ACC112 (cell line): ENCODE measurements at regions not wholly inside any gene's neighbourhood (a gene's known extent, or its start where the extent isn't known, plus 50 kb on each side); places are given as distances from the start of the nearest gene placed in this dataset.

Experiments
- H2AFZ ChIP-seq: fragments of 200-600 bp; sonication (generic); one replicate; pipeline ENCODE4 v1.6.0; 2017; ENCODE audit warnings: antibody characterized with exemption, low read length; ENCODE audit not compliant: unreplicated experiment
- H3K27ac ChIP-seq: fragments of 200-600 bp; sonication (generic); 2 replicates; pipeline ENCODE4 v1.5.1; 2014; ENCODE audit warnings: low read depth, mild to moderate bottlenecking, antibody characterized with exemption, low read length, moderate library complexity
- H3K27me3 ChIP-seq: fragments of 200-600 bp; sonication (generic); 2 replicates; pipeline ENCODE4 v1.6.1; 2014; ENCODE audit warnings: mild to moderate bottlenecking, antibody characterized with exemption, low read length, moderate library complexity, mixed read lengths; ENCODE audit not compliant: insufficient read depth
- H3K36me3 ChIP-seq: fragments of 200-600 bp; sonication (generic); 2 replicates; pipeline ENCODE4 v1.6.1; 2016; ENCODE audit warnings: mild to moderate bottlenecking, antibody characterized with exemption, low read length, moderate library complexity, mixed read lengths; ENCODE audit not compliant: insufficient read depth
- H3K4me1 ChIP-seq: fragments of 200-600 bp; sonication (generic); one replicate; pipeline ENCODE4 v1.6.1; 2016; ENCODE audit warnings: low read length, mixed read lengths; ENCODE audit not compliant: insufficient read depth, unreplicated experiment, control insufficient read depth
- H3K4me3 ChIP-seq: fragments of 200-600 bp; sonication (generic); 2 replicates; pipeline ENCODE4 v1.5.1; 2014; ENCODE audit warnings: mild to moderate bottlenecking, low read depth, low read length
- H3K79me2 ChIP-seq: fragments of 200-600 bp; sonication (generic); one replicate; pipeline ENCODE4 v1.6.0; 2016; ENCODE audit warnings: low read length; ENCODE audit not compliant: control insufficient read depth, unreplicated experiment, insufficient read depth

DNA sequence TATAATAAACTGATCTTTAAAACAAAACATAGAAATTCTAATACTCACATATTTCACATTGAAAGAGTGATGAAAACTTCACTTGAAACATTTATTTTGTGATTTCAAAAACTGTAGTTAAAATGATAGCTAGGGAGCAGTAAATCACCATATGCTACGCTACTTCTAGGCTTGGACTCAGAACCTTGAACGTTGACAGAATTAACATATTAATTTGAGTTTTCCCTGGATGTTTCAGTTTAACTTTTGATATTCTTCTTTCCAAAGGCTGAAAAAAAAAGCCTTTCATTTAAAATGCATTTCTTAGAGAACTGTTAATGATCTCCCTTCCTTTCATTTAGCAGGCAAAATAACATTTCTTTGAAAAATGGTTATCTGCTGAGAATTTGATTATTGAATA, 307.8 kb upstream of the SGCD start:
- Histone ChIP-seq H3K4me1 (no peaks in the 10 kb centered on the region), H3K27ac (no peak overlapping the region), H3K36me3 (no peaks in the 10 kb centered on the region), H2AFZ (no peak overlapping the region), H3K79me2 (no peaks in the 10 kb centered on the region), H3K4me3 (no peak overlapping the region), H3K27me3 (no peaks in the 10 kb centered on the region)

DNA sequence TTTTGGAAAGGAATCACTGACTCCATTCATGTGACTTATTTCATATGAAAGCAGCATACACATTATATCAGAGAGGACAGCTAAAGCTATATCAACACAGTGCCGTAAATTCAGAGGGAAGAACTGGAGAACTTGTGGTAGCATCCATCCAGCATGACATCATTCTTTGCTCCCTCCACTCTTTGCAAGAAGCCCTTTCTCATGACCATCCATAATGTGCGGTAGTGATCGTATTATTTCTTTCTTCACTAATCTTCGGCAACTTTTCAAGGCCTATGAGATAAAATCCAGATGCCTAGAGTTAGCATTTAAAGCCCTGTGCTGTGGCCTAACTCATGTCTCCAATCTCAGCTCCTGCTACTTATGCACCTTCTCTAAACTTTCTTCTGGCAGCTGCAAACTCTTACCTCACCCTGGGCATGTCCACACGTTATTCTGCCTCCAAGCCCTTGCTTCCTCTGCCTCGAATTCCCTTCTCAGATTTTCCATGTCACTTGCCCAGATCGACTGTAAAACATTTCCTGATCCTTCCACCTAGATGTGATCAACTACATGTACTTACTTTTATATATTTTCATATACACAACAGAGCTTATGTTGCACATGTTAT, 307.3 kb upstream of the SGCD start:
- Histone ChIP-seq H3K27ac (no peak overlapping the region), H3K4me3 (no peak overlapping the region), H2AFZ (no peak overlapping the region), H3K79me2 (no peaks in the 10 kb centered on the region), H3K4me1 (no peaks in the 10 kb centered on the region), H3K27me3 (no peaks in the 10 kb centered on the region), H3K36me3 (no peaks in the 10 kb centered on the region)

DNA sequence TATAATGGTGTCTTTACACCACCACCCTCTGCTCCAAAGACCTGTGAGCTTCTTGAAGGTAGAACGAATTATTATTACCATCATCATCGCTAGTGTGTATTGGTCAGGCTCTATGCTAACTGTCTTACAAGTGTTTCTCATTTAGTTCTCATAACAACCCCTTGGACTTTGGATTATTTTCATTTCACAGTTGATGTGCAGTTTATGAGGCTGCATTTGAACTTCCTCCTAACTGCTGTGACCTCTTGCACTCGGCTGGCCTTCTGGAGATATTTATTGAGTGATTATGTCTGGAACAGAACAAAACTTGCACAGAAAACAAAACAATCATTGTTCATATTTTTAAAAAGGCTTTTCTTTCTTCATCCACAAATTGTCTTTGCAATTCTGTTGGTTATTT, 306.3 kb upstream of the SGCD start:
- no peak overlapping the region for H3K4me3 ChIP-seq

DNA sequence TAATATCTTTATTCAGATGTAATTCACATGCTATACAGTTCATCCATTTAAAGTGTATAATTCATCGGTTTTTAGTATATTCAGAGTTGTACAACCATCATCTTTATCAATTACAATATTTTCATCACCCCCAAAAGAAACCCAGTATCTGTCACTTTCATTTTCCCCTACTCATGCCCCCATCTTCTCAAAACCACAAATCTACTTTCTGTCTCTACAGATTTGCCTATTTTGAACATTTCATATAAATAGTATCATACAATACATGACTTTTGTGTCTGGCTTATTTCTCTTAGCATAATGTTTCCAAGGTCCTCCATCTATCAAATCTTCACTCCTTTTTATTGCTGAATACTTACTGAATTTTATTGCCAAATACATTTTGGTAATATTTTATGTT, 305.1 kb upstream of the SGCD start:
- H3K36me3 ChIP-seq, result no peaks in the 10 kb centered on the region
- no peaks in the 10 kb centered on the region for H3K27me3 ChIP-seq
- H2AFZ ChIP-seq, result no peak overlapping the region
- H3K4me3 ChIP-seq, result no peak overlapping the region
- H3K79me2 ChIP-seq, result no peaks in the 10 kb centered on the region
- no peak overlapping the region for H3K27ac ChIP-seq
- no peaks in the 10 kb centered on the region for H3K4me1 ChIP-seq

More for the DNA sequence above, 306.3 kb upstream of the SGCD start:
- Histone ChIP-seq H3K36me3 (no peaks in the 10 kb centered on the region), H3K79me2 (no peaks in the 10 kb centered on the region), H2AFZ (no peak overlapping the region), H3K4me1 (no peaks in the 10 kb centered on the region), H3K27ac (no peak overlapping the region), H3K27me3 (no peaks in the 10 kb centered on the region)

DNA sequence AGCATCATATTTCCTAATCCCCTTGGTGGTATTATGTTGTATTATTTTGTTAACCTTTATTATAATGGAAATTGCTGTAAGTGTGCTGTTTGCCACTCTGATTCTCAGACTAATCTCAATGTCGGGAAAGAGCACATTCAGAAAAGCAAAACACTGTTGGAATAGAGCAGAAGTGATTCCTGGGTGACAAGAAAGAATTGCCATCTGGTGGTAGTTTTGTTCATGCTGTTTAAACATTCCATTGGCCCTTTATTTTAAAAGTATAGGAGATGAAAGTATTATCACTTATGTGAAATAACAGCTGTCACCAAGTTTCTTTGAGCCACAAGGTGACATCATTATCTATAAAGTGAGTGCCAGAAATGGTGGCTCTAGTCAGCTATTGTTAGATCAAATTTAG, 301.3 kb upstream of the SGCD start:
- Histone ChIP-seq H3K27me3 (no peaks in the 10 kb centered on the region), H3K4me3 (no peak overlapping the region), H3K79me2 (no peaks in the 10 kb centered on the region), H3K36me3 (no peaks in the 10 kb centered on the region), H3K27ac (no peak overlapping the region), H3K4me1 (no peaks in the 10 kb centered on the region), H2AFZ (no peak overlapping the region)

DNA sequence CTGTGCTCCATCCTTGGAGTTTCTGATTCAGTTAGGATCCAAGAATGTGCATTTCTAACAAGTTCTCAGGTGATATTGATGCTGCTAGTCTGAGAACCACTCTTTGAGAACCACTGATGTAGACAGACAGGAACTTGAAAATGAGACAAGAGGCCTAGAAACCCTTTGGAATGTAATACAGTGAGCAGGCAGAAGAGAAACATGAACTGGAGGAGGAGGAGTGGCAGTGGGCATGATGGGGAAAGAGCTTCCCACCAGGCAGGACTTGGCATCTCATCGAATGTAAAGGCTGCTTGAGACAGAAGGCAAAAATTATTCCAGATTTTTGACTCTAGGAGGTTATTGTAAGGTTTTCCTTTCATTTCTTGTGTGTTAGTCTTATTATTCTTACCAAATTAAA, 295.8 kb upstream of the SGCD start:
- Histone ChIP-seq H3K79me2 (no peaks in the 10 kb centered on the region), H3K36me3 (no peaks in the 10 kb centered on the region), H3K4me1 (no peaks in the 10 kb centered on the region), H3K27ac (no peak overlapping the region), H3K27me3 (no peaks in the 10 kb centered on the region), H2AFZ (no peak overlapping the region), H3K4me3 (no peak overlapping the region)

DNA sequence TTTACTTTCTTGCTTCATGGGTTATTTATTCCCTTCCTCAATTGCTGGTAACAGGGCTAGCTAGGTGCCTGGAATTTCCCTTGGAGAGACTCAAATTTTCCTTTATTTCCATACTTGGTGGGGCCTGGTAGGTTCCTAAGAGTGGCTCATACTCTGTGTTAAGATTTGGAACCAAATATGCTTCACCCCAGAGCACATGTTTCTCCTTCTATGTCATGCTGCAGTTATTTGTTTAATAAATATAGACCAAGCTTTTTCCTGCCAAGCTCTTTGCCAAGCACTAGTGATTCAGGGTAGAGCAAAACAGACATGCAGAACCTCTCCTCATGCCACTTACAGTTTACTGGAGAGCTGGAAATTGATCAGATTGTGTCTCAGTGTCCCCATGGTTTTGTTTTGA, 290.3 kb upstream of the SGCD start:
- Histone ChIP-seq H3K4me3 (no peak overlapping the region), H2AFZ (no peak overlapping the region), H3K4me1 (no peaks in the 10 kb centered on the region), H3K27me3 (no peaks in the 10 kb centered on the region), H3K27ac (no peak overlapping the region), H3K79me2 (no peaks in the 10 kb centered on the region), H3K36me3 (no peaks in the 10 kb centered on the region)

DNA sequence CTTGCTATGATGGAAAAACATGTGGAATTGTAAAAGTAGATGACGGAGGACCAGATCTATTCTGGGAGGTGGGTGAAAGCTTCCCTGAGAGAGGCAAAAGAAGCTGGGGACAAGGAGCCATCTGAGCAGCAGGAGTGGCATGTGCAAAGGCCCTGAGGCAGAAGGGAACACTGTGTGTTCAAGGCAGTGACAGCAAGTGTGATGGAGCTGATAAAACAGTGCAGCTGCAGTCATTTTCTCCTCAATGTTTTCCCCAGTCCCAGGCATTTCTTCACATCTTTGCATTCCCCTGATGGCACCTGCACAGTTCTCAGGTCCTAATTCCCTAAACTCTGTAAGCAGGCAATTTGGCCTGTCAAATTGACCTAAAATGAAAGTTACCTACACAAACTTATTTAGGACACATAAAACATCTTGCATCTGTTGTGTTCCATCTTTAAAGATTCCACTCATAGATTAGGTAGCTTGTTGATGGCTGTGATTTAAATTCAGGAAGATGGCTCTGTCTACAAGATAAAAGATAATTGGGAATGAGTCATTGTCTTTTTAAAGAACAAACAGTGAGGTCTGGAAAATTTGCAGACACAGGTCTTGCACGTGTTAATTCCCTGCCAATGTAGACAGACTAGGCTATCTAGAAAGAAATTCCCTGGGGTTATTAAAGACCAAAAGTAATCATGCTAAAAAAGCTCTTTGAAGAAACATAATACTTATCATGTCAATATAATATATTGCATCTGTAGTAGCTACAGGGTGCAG, 289.6 kb upstream of the SGCD start:
- no peaks in the 10 kb centered on the region for H3K27me3 ChIP-seq
- H3K27ac ChIP-seq, result no peak overlapping the region
- no peaks in the 10 kb centered on the region for H3K36me3 ChIP-seq
- no peak overlapping the region for H3K4me3 ChIP-seq
- H3K79me2 ChIP-seq, result no peaks in the 10 kb centered on the region
- H3K4me1 ChIP-seq, result no peaks in the 10 kb centered on the region
- H2AFZ ChIP-seq, result no peak overlapping the region

DNA sequence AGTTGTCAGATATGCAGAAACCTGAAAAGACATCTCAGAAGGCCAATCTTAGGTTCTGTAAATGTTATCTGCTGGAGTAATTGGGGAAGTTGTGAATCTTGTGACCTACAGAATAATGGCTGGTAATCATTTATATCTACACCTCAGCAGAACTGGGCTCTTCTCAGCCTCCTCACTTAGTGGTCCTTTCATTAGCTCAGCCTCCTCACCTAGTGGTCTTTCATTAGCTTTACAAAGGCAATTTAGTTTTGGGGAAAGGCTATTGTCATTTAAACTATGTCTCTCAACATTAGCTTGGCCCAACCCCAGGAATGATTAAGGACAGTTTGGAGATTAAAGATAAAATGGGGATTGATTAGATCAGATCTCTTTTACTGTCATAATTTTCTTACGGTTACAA, 284.2 kb upstream of the SGCD start:
- no peaks in the 10 kb centered on the region for H3K4me1 ChIP-seq
- H3K79me2 ChIP-seq, result no peaks in the 10 kb centered on the region
- H3K36me3 ChIP-seq, result no peaks in the 10 kb centered on the region
- no peak overlapping the region for H2AFZ ChIP-seq
- H3K27ac ChIP-seq, result no peak overlapping the region
- H3K27me3 ChIP-seq, result no peaks in the 10 kb centered on the region
- H3K4me3 ChIP-seq, result no peak overlapping the region

DNA sequence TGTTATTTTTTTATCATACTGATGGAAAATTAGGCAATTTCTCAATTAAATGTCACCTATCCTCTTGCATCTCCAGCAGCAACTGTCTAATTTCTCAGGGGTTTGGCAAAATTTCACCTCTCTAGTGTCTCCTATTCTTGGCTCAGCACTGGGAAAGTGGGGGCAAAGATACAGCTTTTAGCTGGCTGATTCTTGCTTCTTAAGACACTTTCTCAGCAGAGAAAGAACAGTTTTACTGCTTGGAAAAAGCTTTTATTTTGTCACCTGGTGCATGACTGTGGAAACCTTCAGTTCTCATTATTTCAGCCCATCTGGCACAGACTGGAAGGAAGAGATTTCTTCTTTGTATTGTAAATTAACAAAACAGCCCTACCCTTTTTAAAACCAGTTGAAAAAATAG, 283.6 kb upstream of the SGCD start:
- Histone ChIP-seq H2AFZ (no peak overlapping the region), H3K36me3 (no peaks in the 10 kb centered on the region)

DNA sequence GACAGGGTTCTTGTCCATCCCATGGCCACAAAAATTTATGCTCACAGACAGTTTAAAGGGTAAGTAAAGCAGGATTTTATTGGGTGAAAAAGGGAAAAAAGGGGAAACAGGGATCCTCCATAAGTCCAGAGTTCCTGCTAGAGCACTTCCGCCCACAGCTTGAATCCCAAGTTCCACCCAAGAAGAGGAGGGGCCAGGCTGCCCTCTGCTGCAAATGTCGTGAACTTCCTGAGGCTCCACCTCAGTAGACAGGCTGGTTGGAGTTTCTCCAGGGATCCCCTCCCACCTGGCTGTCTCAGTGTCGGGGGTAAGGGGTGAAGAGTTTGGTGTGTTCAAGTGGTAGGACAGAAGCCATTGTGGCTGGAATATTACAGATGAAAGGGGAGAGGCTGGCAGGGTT, 275.0 kb upstream of the SGCD start:
- Histone ChIP-seq H3K36me3 (no peaks in the 10 kb centered on the region), H3K4me3 (no peak overlapping the region), H3K4me1 (no peaks in the 10 kb centered on the region), H3K27ac (no peak overlapping the region), H3K27me3 (no peaks in the 10 kb centered on the region), H3K79me2 (no peaks in the 10 kb centered on the region), H2AFZ (no peak overlapping the region)

More for the DNA sequence above, 283.6 kb upstream of the SGCD start:
- Histone ChIP-seq H3K27me3 (no peaks in the 10 kb centered on the region), H3K4me1 (no peaks in the 10 kb centered on the region), H3K79me2 (no peaks in the 10 kb centered on the region), H3K4me3 (no peak overlapping the region), H3K27ac (no peak overlapping the region)
